Body of pancreas (tissue), 4 donors: ENCODE measurements at regions not wholly inside any gene's neighbourhood (a gene's known extent, or its start where the extent isn't known, plus 50 kb on each side); places are given as distances from the start of the nearest gene placed in this dataset.
"Not testable (repeated sequence)": the region's sequence is repeated elsewhere in the genome, so short reads cannot be mapped to it uniquely, and the experiment has no call there.

Experiments
- POLR2A ChIP-seq, 3 donors: fragments of 450-650 bp; IDR thresholded peaks; one replicate each; pipeline ENCODE4 v1.6.1; 2016; ENCODE audit warnings: antibody characterized with exemption in 3 of 3, mild to moderate bottlenecking in 2 of 3
- TF ChIP-seq, protein P1 (sequence below), 7 experiments: fragments of 450-650 bp in 4 of 7; fragments of 200-600 bp in 3 of 7; sonication (generic) in 3 of 7; IDR thresholded peaks; one replicate each; pipeline ENCODE4 v1.5.1; 2016 to 2019; ENCODE audit warnings: antibody characterized with exemption in 7 of 7

DNA sequence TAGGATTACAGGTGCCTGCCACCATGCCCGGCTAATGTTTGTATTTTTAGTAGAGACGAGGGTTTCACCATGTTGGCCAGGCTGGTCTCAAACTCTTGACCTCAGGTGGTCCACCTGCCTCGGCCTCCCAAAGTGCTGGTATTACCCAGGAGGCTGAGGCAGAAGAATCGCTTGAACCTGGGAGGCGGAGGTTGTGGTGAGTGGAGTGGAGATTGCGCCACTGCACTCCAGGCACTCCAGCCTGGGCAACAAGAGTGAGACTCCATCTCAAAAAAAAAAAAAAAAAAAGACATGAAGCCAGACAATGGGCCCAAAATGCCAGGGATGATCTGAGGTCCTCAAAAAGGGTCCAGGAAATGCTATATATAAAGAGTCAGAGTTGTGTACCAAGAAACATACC lies 392.9 kb downstream of the SEC14L1 start:
- TF ChIP-seq POLR2A (IDR thresholded peaks at IDR 0.05): not testable (repeated sequence)
- TF ChIP-seq, protein P1, sequence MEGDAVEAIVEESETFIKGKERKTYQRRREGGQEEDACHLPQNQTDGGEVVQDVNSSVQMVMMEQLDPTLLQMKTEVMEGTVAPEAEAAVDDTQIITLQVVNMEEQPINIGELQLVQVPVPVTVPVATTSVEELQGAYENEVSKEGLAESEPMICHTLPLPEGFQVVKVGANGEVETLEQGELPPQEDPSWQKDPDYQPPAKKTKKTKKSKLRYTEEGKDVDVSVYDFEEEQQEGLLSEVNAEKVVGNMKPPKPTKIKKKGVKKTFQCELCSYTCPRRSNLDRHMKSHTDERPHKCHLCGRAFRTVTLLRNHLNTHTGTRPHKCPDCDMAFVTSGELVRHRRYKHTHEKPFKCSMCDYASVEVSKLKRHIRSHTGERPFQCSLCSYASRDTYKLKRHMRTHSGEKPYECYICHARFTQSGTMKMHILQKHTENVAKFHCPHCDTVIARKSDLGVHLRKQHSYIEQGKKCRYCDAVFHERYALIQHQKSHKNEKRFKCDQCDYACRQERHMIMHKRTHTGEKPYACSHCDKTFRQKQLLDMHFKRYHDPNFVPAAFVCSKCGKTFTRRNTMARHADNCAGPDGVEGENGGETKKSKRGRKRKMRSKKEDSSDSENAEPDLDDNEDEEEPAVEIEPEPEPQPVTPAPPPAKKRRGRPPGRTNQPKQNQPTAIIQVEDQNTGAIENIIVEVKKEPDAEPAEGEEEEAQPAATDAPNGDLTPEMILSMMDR (IDR thresholded peaks at IDR 0.05): not testable (repeated sequence)
